Activated naive CD4-positive, alpha-beta T cell treated with anti-CD3 and anti-CD28 coated beads, Interleukin-2, amount 50 U/mL, for 72 hours (primary cell): ENCODE measurements at regions not wholly inside any gene's neighbourhood (a gene's known extent, or its start where the extent isn't known, plus 50 kb on each side); places are given as distances from the start of the nearest gene placed in this dataset.

Source experiments
- ATAC-seq, 2 donors: fragments of 150-1000 bp; cut with Tn5 transposase; 2 replicates each; pipeline ENCODE4 v1.10.0; 2021; ENCODE audit warnings: mild to moderate bottlenecking in 2 of 2, moderate library complexity in 2 of 2
- DNase-seq, 2 donors: peaks; one replicate each; pipeline ENCODE4 v3.0.0; 2021 to 2022; ENCODE audit warnings: low spot score in 2 of 2
- H3K27ac Mint-ChIP-seq, 2 donors: one replicate each; pipeline ENCODE4 v1.8.0; 2022; ENCODE audit warnings: mild to moderate bottlenecking in 2 of 2, mixed read lengths in 2 of 2
- H3K36me3 Mint-ChIP-seq, 2 donors: one replicate each; pipeline ENCODE4 v1.8.0; 2022; ENCODE audit warnings: mixed read lengths in 2 of 2
- H3K9me3 Mint-ChIP-seq, 2 donors: one replicate each; pipeline ENCODE4 v1.8.0; 2022; ENCODE audit warnings: mixed read lengths in 2 of 2

DNA sequence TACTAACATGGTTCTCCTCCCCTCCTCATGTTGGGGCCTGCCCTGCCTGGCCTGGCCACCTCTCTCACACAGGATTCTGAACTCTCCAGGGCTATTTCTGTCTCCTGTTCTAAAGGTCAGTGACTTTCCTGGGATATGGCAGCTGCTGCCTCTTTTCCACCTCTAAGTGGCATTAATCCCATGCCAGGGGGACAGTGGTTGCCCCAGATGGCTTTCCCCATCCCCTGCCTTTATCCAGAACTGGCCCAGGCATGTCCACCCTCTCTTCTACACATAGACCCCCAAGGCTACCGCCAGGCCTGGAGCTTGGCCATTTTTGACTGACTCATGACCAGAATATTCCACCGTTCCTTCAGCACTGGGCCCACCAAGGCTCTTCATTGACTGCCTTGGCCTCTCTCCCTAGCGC, 90.4 kb downstream of the IRF2BPL start:
- Mint-ChIP-seq H3K36me3 (no peaks in the 10 kb centered on the region), H3K9me3 (no peaks in the 10 kb centered on the region), H3K27ac (peak overlapping the region; percentile 63 to 75)
- ATAC-seq (no peak), DNase-seq (no peak)

DNA sequence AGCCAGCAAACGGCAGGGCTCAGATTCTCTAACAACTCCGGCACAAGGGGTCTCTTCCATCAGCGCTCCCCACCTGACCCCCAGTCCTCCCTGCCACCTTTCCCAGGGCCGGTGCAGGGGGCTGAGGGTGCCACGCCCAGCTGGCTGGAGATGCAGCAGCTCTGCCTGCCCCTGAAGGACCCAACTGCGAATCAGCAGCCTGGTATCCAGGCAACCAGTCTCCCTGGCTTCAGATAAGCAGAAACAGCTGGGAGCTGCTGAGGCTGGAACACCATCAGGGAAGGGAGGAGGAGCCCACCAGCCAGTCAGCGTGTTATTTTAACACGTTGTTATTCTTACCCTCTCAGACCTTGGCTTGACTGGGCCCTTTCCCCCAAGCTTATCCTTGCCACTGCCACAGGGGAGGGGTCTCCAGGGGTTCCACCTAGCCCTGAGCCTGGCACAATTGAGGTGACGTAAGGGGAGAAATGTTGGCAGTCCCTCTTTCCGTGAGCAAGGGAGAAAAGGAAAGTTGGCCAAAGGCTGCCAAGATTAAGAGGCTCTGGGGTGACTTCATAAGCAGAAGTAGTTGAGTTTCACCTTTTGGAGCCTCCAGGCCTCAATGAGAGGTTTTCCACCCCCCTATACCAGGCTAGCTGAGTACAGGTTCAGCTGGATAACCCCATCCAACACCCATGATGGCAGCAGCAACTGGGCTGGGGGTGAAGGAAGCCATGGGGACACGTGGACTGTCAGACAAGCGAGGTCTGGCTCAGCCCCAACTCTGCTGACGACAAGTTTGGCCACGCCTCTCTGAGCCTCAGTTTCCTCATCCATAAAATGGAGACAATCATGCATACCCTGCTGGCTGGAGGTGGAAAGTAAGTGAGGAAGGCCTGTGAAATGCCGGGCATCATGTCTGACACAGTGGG, 91.1 kb downstream of the IRF2BPL start:
- DNase-seq (no peak), ATAC-seq (no peak)
- no peaks in the 10 kb centered on the region for H3K36me3 Mint-ChIP-seq
- H3K27ac Mint-ChIP-seq = peak overlapping the region; percentile 63 to 75
- H3K9me3 Mint-ChIP-seq = no peaks in the 10 kb centered on the region

DNA sequence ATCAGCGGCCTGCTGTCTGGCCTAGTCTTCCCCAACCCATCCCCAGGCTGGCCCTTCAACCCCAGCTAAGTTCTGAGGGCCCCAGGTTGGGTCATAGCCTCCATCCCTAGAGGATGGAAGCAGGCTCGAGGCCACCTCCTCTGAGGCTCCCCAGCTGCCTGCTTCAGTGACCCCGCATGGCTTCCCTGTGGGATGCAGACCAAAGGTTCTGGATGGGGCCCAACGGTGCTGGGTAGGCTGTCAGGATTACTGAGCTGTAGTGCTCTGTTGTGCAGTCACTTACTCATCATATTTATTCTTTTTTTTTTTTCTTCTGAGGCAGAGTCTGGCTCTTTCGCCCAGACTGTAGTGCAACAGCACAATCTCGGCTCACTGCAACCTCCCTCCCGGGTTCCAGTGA, 92.0 kb downstream of the IRF2BPL start:
- Mint-ChIP-seq H3K9me3 (no peaks in the 10 kb centered on the region), H3K36me3 (no peaks in the 10 kb centered on the region), H3K27ac (peak overlapping the region in 1 of 2 donors; percentile 29)
- no peak for DNase-seq
- no peak for ATAC-seq

DNA sequence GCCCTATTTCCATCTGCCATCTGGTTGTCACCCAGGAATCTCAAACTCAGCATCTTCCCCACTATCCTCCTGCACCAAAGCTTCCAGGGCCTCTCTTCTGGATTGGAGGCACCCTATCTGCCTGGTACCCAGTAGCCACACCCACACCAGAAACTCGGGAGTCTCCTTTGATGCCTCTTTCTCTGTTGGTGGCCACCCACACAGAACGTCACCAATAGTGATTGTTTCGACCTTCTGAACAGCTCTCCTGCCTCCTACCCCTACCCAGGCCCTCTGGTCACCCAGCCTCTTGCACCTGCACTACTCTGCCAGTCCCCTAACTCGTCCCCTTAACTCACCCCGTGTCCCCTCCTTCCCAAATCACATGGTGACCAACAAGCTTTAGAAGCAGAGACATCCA, 95.0 kb downstream of the IRF2BPL start:
- H3K27ac Mint-ChIP-seq = peak overlapping the region; percentile 3 to 15
- no peak for ATAC-seq
- H3K36me3 Mint-ChIP-seq = no peaks in the 10 kb centered on the region
- H3K9me3 Mint-ChIP-seq = no peaks in the 10 kb centered on the region
- no peak for DNase-seq

DNA sequence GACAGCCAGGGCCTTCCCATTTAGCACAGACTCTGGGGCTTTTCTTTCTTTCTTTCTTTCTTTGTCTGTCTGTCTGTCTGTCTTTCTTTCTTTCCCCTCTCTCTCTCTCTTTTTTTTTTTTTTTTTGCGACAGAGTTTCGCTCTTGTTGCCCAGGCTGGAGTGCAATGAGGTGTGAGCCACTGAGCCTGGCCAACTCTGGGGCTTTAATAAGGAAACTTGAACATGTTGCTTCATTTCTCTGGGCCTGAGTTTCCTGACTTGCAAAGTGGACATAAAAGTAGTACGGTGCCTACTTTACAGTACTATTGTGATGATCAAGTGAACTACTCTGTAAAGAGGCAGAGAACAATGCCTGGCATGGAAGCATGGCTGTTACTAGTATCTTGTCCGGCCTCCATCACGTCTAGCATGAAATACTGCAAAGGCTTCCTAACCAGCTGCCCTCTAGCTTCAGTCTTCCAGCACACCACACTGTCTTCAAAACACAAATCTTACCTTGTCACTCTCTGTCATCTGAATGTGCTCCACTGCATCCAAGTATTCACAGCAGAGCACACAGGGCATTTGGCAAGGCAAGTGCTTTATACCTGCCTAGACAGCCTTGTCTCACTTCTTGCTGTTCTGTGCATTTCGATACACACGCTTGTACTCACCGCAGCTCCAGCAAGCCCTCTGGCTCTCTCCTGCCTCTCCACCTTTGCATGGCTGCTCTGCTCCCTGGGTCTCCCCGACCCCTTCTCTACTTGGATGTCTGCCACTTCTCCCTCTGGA, 96.7 kb downstream of the IRF2BPL start:
- ATAC-seq = no peak
- Mint-ChIP-seq H3K9me3 (no peaks in the 10 kb centered on the region), H3K36me3 (no peaks in the 10 kb centered on the region), H3K27ac (peak overlapping the region; percentile 32 to 77)
- DNase-seq = no peak

DNA sequence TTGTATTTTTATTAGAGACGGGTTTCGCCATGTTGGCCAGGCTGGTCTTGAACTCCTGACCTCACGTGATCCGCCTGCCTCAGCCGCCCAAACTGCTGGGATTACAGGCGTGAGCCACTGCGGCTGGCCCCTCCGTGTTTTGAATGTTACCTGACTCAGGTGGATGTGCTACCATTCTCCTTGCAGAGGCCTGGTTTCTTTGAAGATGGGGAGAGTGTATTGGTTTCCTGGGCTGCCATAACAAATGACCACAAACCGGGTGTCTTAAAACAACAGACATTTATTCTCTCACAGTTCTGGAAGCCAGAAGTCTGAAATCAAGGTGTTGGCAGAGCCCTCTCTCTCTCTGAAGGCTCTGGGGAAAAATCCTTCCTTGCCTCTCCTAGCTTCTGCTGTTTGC, 98.0 kb downstream of the IRF2BPL start:
- no peak for DNase-seq
- H3K27ac Mint-ChIP-seq = peak overlapping the region in 1 of 2 donors; percentile 26

DNA sequence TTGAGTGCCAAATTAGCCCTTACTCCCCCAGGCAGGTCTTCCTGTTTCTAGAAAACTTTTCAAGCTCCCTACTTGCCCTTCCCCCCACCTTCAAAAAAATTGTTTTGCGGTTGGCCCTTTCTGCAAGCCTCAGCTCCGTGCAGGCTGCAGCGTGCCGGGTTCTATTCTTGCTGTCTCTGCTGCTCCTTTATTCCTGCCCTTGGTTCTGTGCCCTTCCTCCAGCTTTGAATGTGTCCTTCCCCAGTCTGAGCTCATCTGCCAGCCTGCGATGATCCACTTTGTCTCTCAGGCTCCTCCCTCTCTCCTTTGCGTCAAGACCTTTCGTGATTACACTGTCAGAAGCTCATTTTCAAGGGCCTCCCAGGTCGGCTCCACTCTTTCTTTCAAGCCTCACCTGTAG, 98.6 kb downstream of the IRF2BPL start:
- DNase-seq (peak in 1 of 2 donors; percentile 44), ATAC-seq (peak; percentile 85 to 88)
- Mint-ChIP-seq H3K9me3 (no peaks in the 10 kb centered on the region), H3K36me3 (no peaks in the 10 kb centered on the region), H3K27ac (peak overlapping the region in 1 of 2 donors; percentile 26)

More for the DNA sequence above, 98.0 kb downstream of the IRF2BPL start:
- Mint-ChIP-seq H3K9me3 (no peaks in the 10 kb centered on the region), H3K36me3 (no peaks in the 10 kb centered on the region)
- ATAC-seq = no peak

DNA sequence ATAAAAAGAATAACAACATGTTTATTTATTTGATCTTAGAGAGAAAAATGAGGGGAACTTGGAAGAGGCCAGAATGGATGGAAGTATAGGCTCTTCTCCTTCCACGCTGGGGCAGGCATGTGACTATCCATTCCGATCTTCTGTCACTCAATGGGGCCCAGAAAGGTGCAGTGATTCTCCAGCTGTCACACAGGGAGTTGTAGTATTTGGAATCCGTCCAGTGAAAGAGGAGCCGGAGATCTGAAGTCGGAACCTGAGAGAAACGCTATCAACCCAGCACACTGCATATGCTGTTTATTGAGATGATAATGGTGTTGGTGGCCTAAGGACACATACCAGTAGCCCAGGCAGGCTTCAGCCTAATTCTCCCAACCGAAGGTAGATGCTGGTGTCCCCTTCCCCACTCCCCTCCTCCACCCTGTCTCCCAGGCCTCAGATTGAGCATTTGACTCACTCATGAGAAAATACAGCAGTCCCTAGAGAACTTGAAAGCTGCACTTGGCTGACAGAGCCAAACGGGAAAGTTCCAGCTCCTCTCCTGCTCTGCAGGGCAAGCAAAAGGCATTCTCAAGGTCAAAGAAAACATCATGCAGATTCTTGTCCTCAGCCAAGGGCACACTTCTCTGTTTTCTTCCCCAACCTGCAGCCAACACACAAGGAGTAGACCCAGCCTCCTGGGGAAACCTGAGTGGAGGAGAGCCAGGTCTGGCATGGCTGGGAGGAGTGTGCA, 100.4 kb downstream of the IRF2BPL start:
- no peaks in the 10 kb centered on the region for H3K36me3 Mint-ChIP-seq
- ATAC-seq = no peak
- H3K9me3 Mint-ChIP-seq = no peaks in the 10 kb centered on the region
- no peak for DNase-seq
- peak overlapping the region in 1 of 2 donors; percentile 33 for H3K27ac Mint-ChIP-seq

DNA sequence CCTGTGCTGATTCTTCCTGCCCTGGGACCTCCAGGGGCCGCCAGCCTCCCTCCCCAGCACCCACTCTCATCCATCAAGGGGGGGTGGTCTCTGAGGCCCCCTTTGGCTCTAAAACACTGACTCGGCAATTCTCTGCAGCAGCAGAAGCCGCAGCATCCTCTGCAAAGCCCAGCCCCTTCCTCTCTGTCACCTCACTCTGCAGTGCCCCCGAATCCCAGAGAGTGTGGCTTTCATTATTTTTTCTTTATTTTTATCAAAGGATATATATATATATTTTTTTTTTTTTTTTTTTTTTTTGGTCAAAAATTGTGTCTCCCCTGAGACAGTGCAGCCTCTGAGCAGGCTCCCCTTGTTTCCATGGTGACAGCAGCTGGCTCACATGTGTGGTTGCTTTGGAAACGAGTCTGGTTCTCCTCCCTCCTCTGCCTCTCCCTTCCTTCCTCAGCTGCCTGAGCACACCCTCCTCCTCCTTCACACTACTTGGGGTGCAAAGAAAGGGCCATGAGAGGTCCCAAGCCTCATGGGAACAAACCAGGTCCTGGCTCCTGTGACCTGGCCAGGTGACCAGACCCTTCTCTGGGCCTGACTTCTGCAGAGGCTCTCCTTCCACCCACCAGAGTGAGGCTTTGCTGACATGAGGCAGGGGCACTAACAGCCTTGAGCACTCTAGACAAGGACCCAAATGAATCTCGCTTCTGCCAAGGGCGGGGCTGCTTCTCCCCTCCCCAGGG, 100.5 kb downstream of the LRRC74A start:
- DNase-seq (peak in 1 of 2 donors; percentile 37), ATAC-seq (peak; percentile 68 to 80)
- Mint-ChIP-seq H3K27ac (peak overlapping the region; percentile 26 to 85), H3K9me3 (no peaks in the 10 kb centered on the region), H3K36me3 (no peaks in the 10 kb centered on the region)

DNA sequence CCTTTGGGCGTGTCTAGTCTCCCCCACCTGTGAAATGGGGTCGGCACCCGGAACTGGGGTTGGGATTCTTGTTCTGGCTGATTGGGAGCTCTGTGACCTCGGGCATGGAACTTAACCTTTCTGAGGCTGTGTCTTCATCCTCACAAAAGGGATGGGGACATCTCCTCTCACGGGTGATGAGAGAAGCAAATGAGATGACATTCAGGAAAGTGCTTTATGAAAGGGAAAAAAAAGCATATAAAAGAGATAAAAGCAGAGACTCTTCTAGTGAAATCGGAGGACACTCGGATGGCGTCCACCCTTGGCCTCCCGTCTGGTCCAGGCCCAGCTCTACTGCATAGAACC, 98.9 kb downstream of the LRRC74A start:
- no peaks in the 10 kb centered on the region for H3K9me3 Mint-ChIP-seq
- no peaks in the 10 kb centered on the region for H3K36me3 Mint-ChIP-seq
- H3K27ac Mint-ChIP-seq = no peak overlapping the region
- no peak for DNase-seq
- no peak for ATAC-seq

DNA sequence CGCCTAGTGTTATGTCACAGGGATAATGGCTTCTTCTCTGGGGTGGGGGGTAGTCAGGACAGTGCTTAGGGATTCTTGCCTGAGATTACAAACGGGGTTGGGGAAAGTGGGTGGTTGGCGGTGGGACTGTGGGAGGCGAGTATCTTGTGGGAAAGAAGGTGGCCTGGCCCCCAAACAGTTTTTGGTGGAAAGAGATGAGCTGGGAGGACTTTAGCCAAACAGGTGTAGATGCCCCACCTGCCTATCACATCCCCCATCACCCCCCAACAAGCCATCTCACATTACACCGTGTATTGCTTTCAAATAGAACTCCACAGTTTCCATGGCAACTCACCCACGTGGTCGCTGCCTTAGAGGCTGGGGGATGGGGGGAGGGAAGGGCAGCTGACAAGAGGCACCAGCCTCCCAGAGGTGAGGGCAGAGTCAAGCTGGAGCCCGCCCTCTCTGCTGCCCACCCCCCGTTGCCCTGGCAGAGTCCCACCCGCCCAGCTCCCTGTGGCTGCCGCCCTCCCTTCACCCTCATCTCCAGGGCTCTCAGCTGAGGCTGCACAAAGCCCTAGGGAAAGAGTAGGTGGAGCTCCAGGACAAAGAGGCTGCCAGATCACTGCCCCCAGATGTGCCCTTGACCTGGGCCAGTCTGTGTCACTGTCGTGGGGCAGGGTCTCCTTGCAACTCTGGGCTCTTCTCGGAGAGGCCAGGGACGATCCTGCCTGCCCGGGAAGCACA, 98.3 kb downstream of the LRRC74A start:
- no peaks in the 10 kb centered on the region for H3K9me3 Mint-ChIP-seq
- DNase-seq = no peak
- H3K27ac Mint-ChIP-seq = no peak overlapping the region
- peak in 1 of 2 donors; percentile 25 for ATAC-seq
- H3K36me3 Mint-ChIP-seq = no peaks in the 10 kb centered on the region

DNA sequence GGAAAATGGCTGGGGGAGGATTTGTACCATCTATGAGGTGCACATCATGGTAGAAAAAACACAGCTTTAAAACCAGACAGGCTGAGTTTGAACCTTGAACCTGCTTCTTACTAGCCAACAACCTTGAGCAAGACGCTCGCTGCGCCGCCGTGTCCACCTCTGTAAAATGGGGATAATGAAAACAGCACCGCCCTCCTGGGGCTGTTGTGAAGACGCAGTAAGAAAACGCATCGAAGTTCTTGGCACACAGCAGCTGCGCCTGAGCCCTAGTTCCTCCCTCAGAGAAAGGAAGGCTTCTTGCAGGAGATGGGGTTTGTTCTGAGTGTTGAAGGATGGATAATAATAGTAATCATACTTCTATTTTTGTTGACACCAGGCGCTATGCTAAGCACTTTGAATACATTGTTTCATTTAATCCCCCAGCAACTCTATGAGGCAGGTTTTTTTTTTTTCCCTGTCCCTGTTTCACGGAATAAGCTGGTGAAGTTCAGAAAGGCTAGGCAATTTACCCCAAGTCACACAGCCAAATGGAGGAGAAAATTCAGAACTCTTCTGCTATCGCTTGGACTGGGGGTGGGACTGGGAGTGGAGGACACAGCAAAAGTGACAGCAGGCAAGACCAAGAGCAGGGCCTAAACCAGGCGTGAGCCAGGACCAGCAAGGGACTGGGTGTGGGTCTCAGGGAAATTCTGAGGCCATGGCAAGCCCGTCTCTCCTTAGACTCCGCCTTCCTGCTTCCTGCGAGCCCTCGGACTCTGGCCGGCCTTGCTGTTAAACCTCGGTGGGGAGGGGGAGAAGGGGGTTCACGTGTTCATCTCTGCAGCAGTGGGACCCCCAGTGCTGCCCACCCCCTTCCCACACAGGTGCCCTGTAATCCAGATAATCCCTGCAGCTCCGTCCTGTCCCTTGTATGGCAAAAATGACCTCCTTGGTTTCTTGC, 97.5 kb downstream of the LRRC74A start:
- DNase-seq (no peak), ATAC-seq (no peak)
- Mint-ChIP-seq H3K36me3 (no peaks in the 10 kb centered on the region), H3K27ac (no peak overlapping the region), H3K9me3 (no peaks in the 10 kb centered on the region)

DNA sequence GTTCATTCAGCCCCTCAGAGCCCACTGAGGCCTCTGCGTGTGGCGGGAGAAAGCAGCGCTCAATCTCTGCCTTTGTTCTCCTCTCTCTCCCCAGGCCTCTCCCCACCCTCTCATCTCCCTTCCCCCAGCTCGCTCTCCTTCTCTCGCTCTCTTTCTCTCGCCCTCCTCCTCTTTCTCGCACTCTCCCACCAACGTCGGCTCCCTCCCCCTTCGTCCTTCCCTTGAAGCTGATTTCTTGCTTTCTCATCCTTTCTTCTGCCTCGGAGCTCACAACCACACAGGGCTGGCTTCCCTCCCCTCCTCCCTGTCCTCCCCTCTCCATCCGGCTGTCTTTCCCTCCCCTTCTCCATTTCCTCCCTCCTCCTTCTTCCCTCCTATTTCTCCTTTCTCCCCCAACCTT, 96.4 kb downstream of the LRRC74A start:
- Mint-ChIP-seq H3K36me3 (no peaks in the 10 kb centered on the region), H3K27ac (peak overlapping the region in 1 of 2 donors; percentile 59), H3K9me3 (no peaks in the 10 kb centered on the region)
- DNase-seq = no peak
- no peak for ATAC-seq

DNA sequence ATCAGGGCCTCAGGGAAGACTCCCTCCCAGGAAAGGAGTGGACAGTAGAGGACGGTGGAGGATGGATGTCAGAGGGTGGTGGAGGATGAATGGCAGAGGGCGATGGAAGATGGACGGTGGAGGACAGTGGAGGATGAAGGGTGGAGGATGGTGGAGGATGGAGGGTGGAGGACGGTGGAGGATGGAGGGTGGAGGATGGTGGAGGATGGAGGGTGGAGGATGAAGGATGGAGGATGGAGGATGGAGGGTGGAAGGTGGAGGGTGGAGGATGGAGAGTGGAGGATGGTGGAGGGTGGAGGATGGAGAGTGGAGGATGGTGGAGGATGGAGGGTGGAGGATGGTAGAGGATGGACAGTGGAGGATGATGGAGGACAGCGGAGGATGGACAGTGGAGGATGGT, 95.9 kb downstream of the LRRC74A start:
- ATAC-seq (no peak), DNase-seq (no peak)
- Mint-ChIP-seq H3K9me3 (no peaks in the 10 kb centered on the region), H3K27ac (peak overlapping the region in 1 of 2 donors; percentile 59), H3K36me3 (no peaks in the 10 kb centered on the region)

DNA sequence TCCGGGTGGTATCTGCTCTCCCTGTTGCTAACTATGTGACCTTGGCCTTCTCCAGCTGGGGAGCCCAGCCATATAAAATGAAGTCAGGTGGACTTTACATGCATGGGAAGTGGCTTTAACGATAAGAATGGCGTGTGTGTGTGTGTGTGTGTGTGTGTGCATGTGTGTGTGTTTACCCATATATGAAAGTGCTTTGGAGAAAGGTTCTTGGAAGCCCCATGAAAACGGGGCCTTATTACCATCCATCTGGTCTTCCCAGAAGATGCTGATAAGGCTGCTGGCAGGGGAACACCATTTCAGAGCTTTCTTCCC, 94.8 kb downstream of the LRRC74A start:
- DNase-seq = no peak
- Mint-ChIP-seq H3K36me3 (no peaks in the 10 kb centered on the region), H3K27ac (peak overlapping the region in 1 of 2 donors; percentile 63), H3K9me3 (no peaks in the 10 kb centered on the region)
- ATAC-seq = no peak
